ENCODE measurements at regions not wholly inside any gene's neighbourhood (a gene's known extent, or its start where the extent isn't known, plus 50 kb on each side); places are given as distances from the start of the nearest gene placed in this dataset.

DNA sequence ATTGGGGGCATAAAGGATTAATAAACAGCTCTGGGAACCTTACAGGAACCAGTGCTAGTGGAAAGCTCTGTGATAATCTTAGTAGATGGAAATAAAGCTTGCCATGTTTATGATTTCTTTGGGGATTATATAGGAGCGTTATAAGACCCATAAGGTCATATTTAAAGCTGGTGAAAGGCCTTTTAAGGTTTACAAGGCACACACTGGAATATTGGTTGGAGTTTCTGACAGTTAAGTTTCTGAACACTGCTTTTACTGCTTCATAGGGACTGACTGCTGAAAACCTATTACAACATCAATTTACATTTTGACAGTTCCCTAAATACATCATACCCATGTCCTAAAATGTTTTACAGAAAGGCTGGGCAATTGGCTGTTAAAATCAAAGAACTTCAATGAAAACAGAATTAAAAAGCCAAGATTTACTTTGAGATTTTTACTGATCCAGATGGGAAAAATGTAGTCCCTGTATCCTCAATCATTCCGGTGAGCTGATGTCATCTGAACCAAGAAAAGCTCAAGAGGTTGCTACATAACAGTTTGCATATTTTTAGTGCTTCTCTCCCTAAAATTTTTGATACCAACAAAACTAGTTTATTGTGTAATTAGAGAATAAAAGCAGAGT is 153.7 kb upstream of the IGF1 start (continued):
- TF ChIP-seq ZNF426 (tag by site-specific recombination; IDR thresholded peaks at IDR 0.05) (no peak), SCRT2 (tag by site-specific recombination; IDR thresholded peaks at IDR 0.05) (no peak), ZNF529 (tag by site-specific recombination; IDR thresholded peaks at IDR 0.05; ENCODE audit: insufficient replicate concordance) (no peak), ZNF248 (tag by site-specific recombination; IDR thresholded peaks at IDR 0.05) (no peak), GLI4 (tag by site-specific recombination; IDR thresholded peaks at IDR 0.05) (no peak), ZBTB8A (tag by site-specific recombination; IDR thresholded peaks at IDR 0.05) (no peak), SCRT1 (tag by site-specific recombination; IDR thresholded peaks at IDR 0.05; ENCODE audit: borderline replicate concordance) (no peak)
- TF ChIP-seq, protein P1, sequence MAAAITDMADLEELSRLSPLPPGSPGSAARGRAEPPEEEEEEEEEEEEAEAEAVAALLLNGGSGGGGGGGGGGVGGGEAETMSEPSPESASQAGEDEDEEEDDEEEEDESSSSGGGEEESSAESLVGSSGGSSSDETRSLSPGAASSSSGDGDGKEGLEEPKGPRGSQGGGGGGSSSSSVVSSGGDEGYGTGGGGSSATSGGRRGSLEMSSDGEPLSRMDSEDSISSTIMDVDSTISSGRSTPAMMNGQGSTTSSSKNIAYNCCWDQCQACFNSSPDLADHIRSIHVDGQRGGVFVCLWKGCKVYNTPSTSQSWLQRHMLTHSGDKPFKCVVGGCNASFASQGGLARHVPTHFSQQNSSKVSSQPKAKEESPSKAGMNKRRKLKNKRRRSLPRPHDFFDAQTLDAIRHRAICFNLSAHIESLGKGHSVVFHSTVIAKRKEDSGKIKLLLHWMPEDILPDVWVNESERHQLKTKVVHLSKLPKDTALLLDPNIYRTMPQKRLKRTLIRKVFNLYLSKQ (tag by site-specific recombination; IDR thresholded peaks at IDR 0.05; ENCODE audit: borderline replicate concordance) = no peak
- TF ChIP-seq, protein P2, sequence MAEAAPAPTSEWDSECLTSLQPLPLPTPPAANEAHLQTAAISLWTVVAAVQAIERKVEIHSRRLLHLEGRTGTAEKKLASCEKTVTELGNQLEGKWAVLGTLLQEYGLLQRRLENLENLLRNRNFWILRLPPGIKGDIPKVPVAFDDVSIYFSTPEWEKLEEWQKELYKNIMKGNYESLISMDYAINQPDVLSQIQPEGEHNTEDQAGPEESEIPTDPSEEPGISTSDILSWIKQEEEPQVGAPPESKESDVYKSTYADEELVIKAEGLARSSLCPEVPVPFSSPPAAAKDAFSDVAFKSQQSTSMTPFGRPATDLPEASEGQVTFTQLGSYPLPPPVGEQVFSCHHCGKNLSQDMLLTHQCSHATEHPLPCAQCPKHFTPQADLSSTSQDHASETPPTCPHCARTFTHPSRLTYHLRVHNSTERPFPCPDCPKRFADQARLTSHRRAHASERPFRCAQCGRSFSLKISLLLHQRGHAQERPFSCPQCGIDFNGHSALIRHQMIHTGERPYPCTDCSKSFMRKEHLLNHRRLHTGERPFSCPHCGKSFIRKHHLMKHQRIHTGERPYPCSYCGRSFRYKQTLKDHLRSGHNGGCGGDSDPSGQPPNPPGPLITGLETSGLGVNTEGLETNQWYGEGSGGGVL (tag by site-specific recombination; IDR thresholded peaks at IDR 0.05) = no peak

DNA sequence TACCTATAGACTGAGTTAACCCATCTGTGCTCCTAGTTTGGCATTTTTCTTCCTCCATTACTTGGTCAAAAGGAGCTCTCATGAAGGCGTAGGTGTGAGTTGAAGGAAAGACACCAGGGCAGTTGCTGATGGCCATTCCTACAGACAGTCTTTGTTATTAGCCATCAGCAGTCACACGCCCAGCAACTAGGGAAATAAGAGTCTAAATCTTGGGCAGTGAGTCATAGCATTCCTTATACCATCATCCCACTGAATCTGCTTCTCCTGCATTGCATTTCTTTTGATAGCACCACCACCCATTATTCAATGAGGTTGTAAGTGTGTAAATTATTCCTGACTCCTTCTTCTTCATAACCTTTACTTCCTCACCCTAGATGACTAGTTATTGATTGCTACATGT is 150.9 kb upstream of the IGF1 start:
- Histone ChIP-seq H3K4me1 (ENCODE audit: control insufficient read depth, insufficient read depth, low read length) (no peaks in the 10 kb centered on the region), H3K9me3 (ENCODE audit: control insufficient read depth, insufficient read depth, low read depth, low read length) (no peaks in the 10 kb centered on the region), H3K27ac (ENCODE audit: extremely low read depth, low read depth, low read length) (no peak overlapping the region), H3K36me3 (ENCODE audit: control insufficient read depth in 2 of 2, insufficient read depth in 1 of 2, low read length in 2 of 2) (no peaks in the 10 kb centered on the region), H3K4me3 (ENCODE audit: low read depth, low read length) (no peak overlapping the region)
- TF ChIP-seq SP3 (tag by site-specific recombination; IDR thresholded peaks at IDR 0.05) = no peak
- no peak for TF ChIP-seq OVOL3 (tag by site-specific recombination; IDR thresholded peaks at IDR 0.05)
- TF ChIP-seq ZNF701 (tag by site-specific recombination; IDR thresholded peaks at IDR 0.05) = no peak
- TF ChIP-seq ZFP3 (tag by site-specific recombination; IDR thresholded peaks at IDR 0.05; ENCODE audit: low read depth) = no peak
- no peak for TF ChIP-seq SALL2 (tag by site-specific recombination; IDR thresholded peaks at IDR 0.05; ENCODE audit: borderline replicate concordance)
- no peak for TF ChIP-seq SCRT2 (tag by site-specific recombination; IDR thresholded peaks at IDR 0.05)
- TF ChIP-seq, protein P3, sequence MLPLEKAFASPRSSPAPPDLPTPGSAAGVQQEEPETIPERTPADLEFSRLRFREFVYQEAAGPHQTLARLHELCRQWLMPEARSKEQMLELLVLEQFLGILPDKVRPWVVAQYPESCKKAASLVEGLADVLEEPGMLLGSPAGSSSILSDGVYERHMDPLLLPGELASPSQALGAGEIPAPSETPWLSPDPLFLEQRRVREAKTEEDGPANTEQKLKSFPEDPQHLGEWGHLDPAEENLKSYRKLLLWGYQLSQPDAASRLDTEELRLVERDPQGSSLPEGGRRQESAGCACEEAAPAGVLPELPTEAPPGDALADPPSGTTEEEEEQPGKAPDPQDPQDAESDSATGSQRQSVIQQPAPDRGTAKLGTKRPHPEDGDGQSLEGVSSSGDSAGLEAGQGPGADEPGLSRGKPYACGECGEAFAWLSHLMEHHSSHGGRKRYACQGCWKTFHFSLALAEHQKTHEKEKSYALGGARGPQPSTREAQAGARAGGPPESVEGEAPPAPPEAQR (tag by site-specific recombination; IDR thresholded peaks at IDR 0.05) = no peak
- TF ChIP-seq ZNF324 (tag by site-specific recombination; IDR thresholded peaks at IDR 0.05) = no peak
- TF ChIP-seq ZEB2 (tag by site-specific recombination; IDR thresholded peaks at IDR 0.05) = no peak
- no peak for TF ChIP-seq HOXA7 (CRISPR knock-in tag; IDR thresholded peaks at IDR 0.05; ENCODE audit: borderline replicate concordance)
- no peak for TF ChIP-seq GLIS1 (tag by site-specific recombination; IDR thresholded peaks at IDR 0.05)
- no peak for TF ChIP-seq KLF16 (tag by site-specific recombination; IDR thresholded peaks at IDR 0.05)
- no peak for TF ChIP-seq ZNF416 (tag by site-specific recombination; IDR thresholded peaks at IDR 0.05)
- ChIA-PET POLR2A (no interaction called here), CTCF (no interaction called here)
